Superior temporal gyrus (tissue), 1 donor: ENCODE measurements at regions not wholly inside any gene's neighbourhood (a gene's known extent, or its start where the extent isn't known, plus 50 kb on each side); places are given as distances from the start of the nearest gene placed in this dataset.

Experiments
- DNase-seq: peaks from one replicate; pipeline ENCODE4 v3.0.0-alpha.2; 2016; ENCODE audit errors: extremely low spot score

DNA sequence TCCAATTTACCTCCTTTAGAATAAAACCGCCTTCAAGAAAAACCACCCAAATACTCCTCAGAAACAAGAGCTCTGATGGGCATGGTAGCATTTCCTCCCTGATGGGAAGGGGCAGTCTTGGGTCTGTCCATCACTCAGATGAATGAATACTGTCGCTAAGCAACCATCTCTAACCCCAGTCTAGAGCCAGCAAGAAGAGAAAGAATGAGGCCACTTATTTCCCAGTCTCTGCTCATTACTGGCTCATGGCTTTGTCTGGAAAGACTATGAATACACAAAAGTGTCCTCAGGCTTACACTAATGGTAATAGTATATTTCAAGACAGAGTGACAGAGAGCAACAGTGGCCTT is 51.0 kb upstream of the F3 start:
- peak; percentile 68 for DNase-seq

DNA sequence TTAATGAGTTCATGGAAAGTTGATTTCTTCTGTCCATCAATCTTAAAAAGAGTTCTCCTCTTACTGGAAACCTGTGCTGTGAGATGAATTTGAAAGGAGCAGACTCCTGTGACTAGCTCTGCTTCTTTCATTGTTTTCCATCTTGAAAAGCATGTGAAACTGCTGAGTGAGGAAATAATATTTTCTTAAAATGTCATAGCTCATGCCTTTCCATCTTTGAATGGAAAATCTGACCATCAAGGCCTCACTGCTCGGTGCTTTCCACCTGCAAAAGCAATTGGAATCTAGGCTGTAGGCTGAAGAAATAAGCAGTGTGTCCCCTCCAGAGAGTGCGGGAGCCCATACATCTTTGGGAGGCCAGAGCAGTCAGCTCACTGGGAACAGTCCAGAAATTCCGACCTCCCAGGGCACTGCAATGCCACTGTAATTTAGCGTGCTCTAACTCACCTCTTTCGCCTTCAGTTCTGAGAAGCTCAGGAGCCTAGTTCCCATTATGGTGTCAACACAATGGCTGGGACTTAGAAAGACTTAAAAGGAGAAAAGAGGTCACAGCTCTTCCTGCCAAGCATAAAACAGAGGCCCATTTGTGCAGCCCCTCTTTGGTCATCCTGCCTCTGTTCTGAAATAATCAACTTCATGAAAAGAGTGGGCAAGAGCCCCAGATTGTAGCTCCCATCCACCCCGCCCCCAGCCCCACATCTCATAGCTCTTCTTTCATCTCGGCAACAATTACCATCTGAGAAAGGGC is 50.4 kb upstream of the F3 start:
- peak; percentile 60 for DNase-seq
